ENCODE measurements at regions not wholly inside any gene's neighbourhood (a gene's known extent, or its start where the extent isn't known, plus 50 kb on each side); places are given as distances from the start of the nearest gene placed in this dataset.
"Not testable (repeated sequence)": the region's sequence is repeated elsewhere in the genome, so short reads cannot be mapped to it uniquely, and the experiment has no call there.

- DNase-seq (ENCODE audit: low read depth): no peak
Measured at GRCh38 chr1:212495766-212496494, 63.2 kb downstream of the NENF start.

GRCh38 chr1:212496682-212497081, 64.0 kb downstream of the NENF start:
- DNase-seq (ENCODE audit: low read depth): no peak

GRCh38 chr1:212497553-212497952, 64.8 kb downstream of the NENF start:
- no peak for DNase-seq (ENCODE audit: low read depth)

GRCh38 chr1:212498283-212499040, 65.7 kb downstream of the NENF start:
- DNase-seq (ENCODE audit: low read depth): no peak

- DNase-seq (ENCODE audit: low read depth): no peak
Measured at GRCh38 chr1:212500351-212500750, 67.6 kb downstream of the NENF start.

GRCh38 chr1:212500983-212501382, 68.3 kb downstream of the NENF start:
- no peak for DNase-seq (ENCODE audit: low read depth)

GRCh38 chr1:212503714-212504113, 71.0 kb downstream of the NENF start:
- DNase-seq (ENCODE audit: low read depth): no peak

GRCh38 chr1:212504171-212504803, 71.6 kb downstream of the NENF start:
- DNase-seq (ENCODE audit: low read depth): no peak

- DNase-seq (ENCODE audit: low read depth): no peak
Measured at GRCh38 chr1:212506666-212507065, 73.9 kb downstream of the NENF start.

GRCh38 chr1:212507369-212507768, 74.6 kb downstream of the NENF start:
- DNase-seq (ENCODE audit: low read depth): no peak

- peak; percentile 49 for DNase-seq (ENCODE audit: low read depth)
Measured at GRCh38 chr1:212512816-212513559, 80.3 kb downstream of the NENF start.

- DNase-seq (ENCODE audit: low read depth): no peak
Measured at GRCh38 chr1:212513586-212513985, 80.9 kb downstream of the NENF start.

- DNase-seq (ENCODE audit: low read depth): no peak
Measured at GRCh38 chr1:212514056-212514614, 81.4 kb downstream of the NENF start.

- DNase-seq (ENCODE audit: low read depth): no peak
Measured at GRCh38 chr1:212514782-212515181, 82.1 kb downstream of the NENF start.

GRCh38 chr1:212515329-212515760, 82.6 kb downstream of the NENF start:
- DNase-seq (ENCODE audit: low read depth): no peak

GRCh38 chr1:212516012-212516411, 83.3 kb downstream of the NENF start:
- not testable (repeated sequence) for DNase-seq (ENCODE audit: low read depth)

GRCh38 chr1:212518188-212519054, 85.7 kb downstream of the NENF start:
- no peak for DNase-seq (ENCODE audit: low read depth)

- no peak for DNase-seq (ENCODE audit: low read depth)
Measured at GRCh38 chr1:212519131-212519530, 86.4 kb downstream of the NENF start.

- no peak for DNase-seq (ENCODE audit: low read depth)
Measured at GRCh38 chr1:212520299-212520698, 87.6 kb downstream of the NENF start.

GRCh38 chr1:212520746-212521145, 87.8 kb upstream of the ATF3 start:
- no peak for DNase-seq (ENCODE audit: low read depth)

All from HS-27A (cell line).